ENCODE measurements at regions not wholly inside any gene's neighbourhood (a gene's known extent, or its start where the extent isn't known, plus 50 kb on each side); places are given as distances from the start of the nearest gene placed in this dataset.

- TF ChIP-seq CTCF (IDR thresholded peaks at IDR 0.05; ENCODE audit: insufficient read depth, low read length, poor library complexity, severe bottlenecking) (no peak), EZH2phosphoT487 (conservative IDR thresholded peaks at IDR 0.05; ENCODE audit: low read length) (no peak)
Observed at GRCh38 chr11:92626624-92627023, 342.8 kb upstream of the MTNR1B start.

Data from SU-DHL-6 (cell line).